ENCODE measurements at regions not wholly inside any gene's neighbourhood (a gene's known extent, or its start where the extent isn't known, plus 50 kb on each side); places are given as distances from the start of the nearest gene placed in this dataset.

GRCh38 chr9:79155308-79155707, 416.5 kb upstream of the TLE4 start:
- DNase-seq (ENCODE audit: low read depth) = no peak
- H3K4me3 ChIP-seq (ENCODE audit: low read depth, low read length) = no peak overlapping the region
- TF ChIP-seq, protein P1, sequence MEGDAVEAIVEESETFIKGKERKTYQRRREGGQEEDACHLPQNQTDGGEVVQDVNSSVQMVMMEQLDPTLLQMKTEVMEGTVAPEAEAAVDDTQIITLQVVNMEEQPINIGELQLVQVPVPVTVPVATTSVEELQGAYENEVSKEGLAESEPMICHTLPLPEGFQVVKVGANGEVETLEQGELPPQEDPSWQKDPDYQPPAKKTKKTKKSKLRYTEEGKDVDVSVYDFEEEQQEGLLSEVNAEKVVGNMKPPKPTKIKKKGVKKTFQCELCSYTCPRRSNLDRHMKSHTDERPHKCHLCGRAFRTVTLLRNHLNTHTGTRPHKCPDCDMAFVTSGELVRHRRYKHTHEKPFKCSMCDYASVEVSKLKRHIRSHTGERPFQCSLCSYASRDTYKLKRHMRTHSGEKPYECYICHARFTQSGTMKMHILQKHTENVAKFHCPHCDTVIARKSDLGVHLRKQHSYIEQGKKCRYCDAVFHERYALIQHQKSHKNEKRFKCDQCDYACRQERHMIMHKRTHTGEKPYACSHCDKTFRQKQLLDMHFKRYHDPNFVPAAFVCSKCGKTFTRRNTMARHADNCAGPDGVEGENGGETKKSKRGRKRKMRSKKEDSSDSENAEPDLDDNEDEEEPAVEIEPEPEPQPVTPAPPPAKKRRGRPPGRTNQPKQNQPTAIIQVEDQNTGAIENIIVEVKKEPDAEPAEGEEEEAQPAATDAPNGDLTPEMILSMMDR (conservative IDR thresholded peaks at IDR 0.05; ENCODE audit: low read depth, low read length) = no peak

GRCh38 chr9:79163544-79163943, 408.2 kb upstream of the TLE4 start:
- no peak overlapping the region for H3K4me3 ChIP-seq (ENCODE audit: low read depth, low read length)
- TF ChIP-seq, protein P1 (conservative IDR thresholded peaks at IDR 0.05; ENCODE audit: low read depth, low read length) = no peak
- no peak for DNase-seq (ENCODE audit: low read depth)

- DNase-seq (ENCODE audit: low read depth) = no peak
- H3K4me3 ChIP-seq (ENCODE audit: low read depth, low read length) = no peak overlapping the region
- TF ChIP-seq, protein P1 (conservative IDR thresholded peaks at IDR 0.05; ENCODE audit: low read depth, low read length) = no peak
These were observed 407.4 kb upstream of the TLE4 start for GRCh38 chr9:79164406-79164805.

GRCh38 chr9:79165020-79165780, 406.6 kb upstream of the TLE4 start:
- H3K4me3 ChIP-seq (ENCODE audit: low read depth, low read length) = no peak overlapping the region
- no peak for DNase-seq (ENCODE audit: low read depth)
- TF ChIP-seq, protein P1 (conservative IDR thresholded peaks at IDR 0.05; ENCODE audit: low read depth, low read length) = no peak

DNA sequence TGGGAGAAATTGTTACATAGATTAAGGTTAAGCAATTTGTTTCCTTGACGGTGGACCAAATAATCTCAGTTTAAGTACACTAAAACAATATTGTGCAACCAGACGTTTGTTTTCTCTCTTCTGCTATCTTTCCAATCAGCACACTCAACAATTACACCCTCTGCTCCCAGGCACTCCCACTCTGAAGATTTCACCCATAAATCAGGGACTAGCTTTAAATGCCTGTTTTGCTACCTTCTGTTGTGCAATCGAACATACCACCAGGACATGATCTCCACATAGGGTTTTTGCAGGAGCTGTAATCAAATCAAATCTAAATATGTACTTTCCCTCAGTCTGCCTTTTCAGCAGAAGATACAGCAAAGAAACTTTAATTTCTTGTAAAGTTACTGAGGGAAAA, 405.8 kb upstream of the TLE4 start:
- TF ChIP-seq, protein P1 (conservative IDR thresholded peaks at IDR 0.05; ENCODE audit: low read depth, low read length) = no peak
- no peak for DNase-seq (ENCODE audit: low read depth)
- no peak overlapping the region for H3K4me3 ChIP-seq (ENCODE audit: low read depth, low read length)

GRCh38 chr9:79170643-79171042, 401.1 kb upstream of the TLE4 start:
- DNase-seq (ENCODE audit: low read depth) = no peak
- no peak overlapping the region for H3K4me3 ChIP-seq (ENCODE audit: low read depth, low read length)
- TF ChIP-seq, protein P1 (conservative IDR thresholded peaks at IDR 0.05; ENCODE audit: low read depth, low read length) = no peak

GRCh38 chr9:79173932-79174331, 397.8 kb upstream of the TLE4 start:
- DNase-seq (ENCODE audit: low read depth) = no peak
- TF ChIP-seq, protein P1 (conservative IDR thresholded peaks at IDR 0.05; ENCODE audit: low read depth, low read length) = no peak
- H3K4me3 ChIP-seq (ENCODE audit: low read depth, low read length) = no peak overlapping the region
